Mesodermal cell (in vitro differentiated cells): ENCODE measurements at regions not wholly inside any gene's neighbourhood (a gene's known extent, or its start where the extent isn't known, plus 50 kb on each side); places are given as distances from the start of the nearest gene placed in this dataset.

Experiments used
- H3K27ac ChIP-seq: 2 replicates; pipeline ENCODE4 v1.7.0; 2013; ENCODE audit warnings: mild to moderate bottlenecking, low read depth, low read length, moderate library complexity; ENCODE audit not compliant: severe bottlenecking
- H3K36me3 ChIP-seq: 2 replicates; pipeline ENCODE4 v1.7.1; 2013; ENCODE audit warnings: mild to moderate bottlenecking, low read length, moderate library complexity; ENCODE audit not compliant: control insufficient read depth, insufficient read depth
- H3K4me1 ChIP-seq: one replicate; pipeline ENCODE4 v1.7.1; 2013; ENCODE audit warnings: mild to moderate bottlenecking, low read length; ENCODE audit not compliant: insufficient read depth, control insufficient read depth, poor library complexity, severe bottlenecking
- H3K4me3 ChIP-seq: 2 replicates; pipeline ENCODE4 v1.7.0; 2013; ENCODE audit warnings: low read length, control low read depth, mild to moderate bottlenecking; ENCODE audit not compliant: insufficient read depth, poor library complexity, severe bottlenecking; ENCODE audit errors: extremely low read depth
- H3K9me3 ChIP-seq: 2 replicates; pipeline ENCODE4 v1.7.1; 2013; ENCODE audit warnings: mild to moderate bottlenecking, low read length, moderate library complexity; ENCODE audit not compliant: control insufficient read depth
- WGBS, 2 experiments: methylation state at CpG; one replicate each; pipeline ENCODE4 v1.1.5; 2013; ENCODE audit warnings: missing lambda C conversion rate in 2 of 2; ENCODE audit not compliant: insufficient coverage in 2 of 2; 5-methylcytosine and 5-hydroxymethylcytosine counted together

DNA sequence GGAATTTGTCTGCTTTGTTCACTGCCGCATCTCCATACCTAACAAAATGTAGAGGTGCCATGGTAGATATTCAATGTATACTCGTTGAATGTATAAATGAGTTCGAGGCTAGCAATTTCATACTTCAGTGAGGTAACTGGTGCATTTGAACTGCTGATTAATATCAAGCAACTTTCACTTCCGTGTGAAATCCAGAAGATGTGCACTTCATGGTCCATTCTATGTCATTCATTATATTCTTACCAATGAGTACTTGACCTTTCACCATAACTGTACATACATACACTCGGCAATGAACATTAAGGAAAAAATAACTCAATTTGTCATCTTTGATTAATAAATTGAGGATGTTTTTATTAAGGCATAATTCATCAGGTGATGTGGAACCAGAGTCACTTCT lies 598.5 kb downstream of the ZNF385D start:
- 67% methylated on average over 1 of the region's 5 CpGs; no CpG with 5 or more reads in 1 of the 2 experiments for WGBS, 2 experiments
- no peaks in the 10 kb centered on the region for H3K36me3 ChIP-seq
- no peak overlapping the region for H3K4me3 ChIP-seq
- peaks cover 3% of the 10 kb centered on the region for H3K9me3 ChIP-seq
- H3K4me1 ChIP-seq, result no peaks in the 10 kb centered on the region
- no peak overlapping the region for H3K27ac ChIP-seq

DNA sequence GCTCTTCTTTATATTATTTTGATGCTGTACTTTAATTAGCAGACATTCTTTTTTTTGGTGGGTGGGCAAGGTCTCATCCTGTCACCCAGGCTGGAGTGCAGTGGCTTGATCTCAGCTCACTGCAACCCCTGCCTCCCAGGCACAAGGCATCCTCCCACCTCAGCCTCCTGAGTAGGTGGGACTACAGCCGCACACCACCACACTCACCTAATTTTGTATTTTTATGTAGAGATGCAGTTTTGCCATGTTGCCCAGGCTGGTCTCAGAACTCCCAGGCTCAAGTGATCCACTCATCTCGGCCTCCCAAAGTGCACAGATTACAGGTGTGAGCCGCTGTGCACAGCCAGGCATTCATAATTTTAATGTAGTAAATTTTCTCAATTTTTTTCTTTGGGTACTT lies 608.1 kb downstream of the ZNF385D start:
- Histone ChIP-seq H3K4me3 (no peak overlapping the region), H3K27ac (no peak overlapping the region), H3K36me3 (no peaks in the 10 kb centered on the region), H3K4me1 (no peaks in the 10 kb centered on the region), H3K9me3 (no peaks in the 10 kb centered on the region)
- WGBS, 2 experiments, result no CpG with 5 or more reads among the region's 3 CpGs

DNA sequence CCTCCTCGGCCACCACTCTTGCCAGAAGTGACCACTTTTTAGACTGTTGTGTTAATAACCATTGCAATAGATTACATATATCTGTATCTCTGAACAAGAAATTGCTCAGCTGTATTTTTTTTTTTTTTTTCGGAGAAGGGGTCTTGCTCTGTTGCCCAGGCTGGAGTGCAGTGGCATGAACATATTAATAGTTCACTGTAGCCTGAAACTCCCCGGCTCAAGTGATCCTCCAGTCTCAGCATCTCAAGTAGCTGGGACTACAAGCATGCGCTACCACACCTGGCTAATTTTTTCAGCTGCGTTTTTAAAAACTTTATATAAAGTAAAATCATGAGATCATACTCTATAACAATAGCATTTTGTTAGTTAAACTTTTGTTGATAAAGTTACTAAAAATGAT lies 609.0 kb downstream of the ZNF385D start:
- H3K4me3 ChIP-seq, result no peak overlapping the region
- H3K4me1 ChIP-seq, result no peaks in the 10 kb centered on the region
- WGBS, 2 experiments, result 100% methylated on average over 1 of the region's 5 CpGs; no CpG with 5 or more reads in 1 of the 2 experiments
- no peaks in the 10 kb centered on the region for H3K36me3 ChIP-seq
- no peaks in the 10 kb centered on the region for H3K9me3 ChIP-seq
- no peak overlapping the region for H3K27ac ChIP-seq

DNA sequence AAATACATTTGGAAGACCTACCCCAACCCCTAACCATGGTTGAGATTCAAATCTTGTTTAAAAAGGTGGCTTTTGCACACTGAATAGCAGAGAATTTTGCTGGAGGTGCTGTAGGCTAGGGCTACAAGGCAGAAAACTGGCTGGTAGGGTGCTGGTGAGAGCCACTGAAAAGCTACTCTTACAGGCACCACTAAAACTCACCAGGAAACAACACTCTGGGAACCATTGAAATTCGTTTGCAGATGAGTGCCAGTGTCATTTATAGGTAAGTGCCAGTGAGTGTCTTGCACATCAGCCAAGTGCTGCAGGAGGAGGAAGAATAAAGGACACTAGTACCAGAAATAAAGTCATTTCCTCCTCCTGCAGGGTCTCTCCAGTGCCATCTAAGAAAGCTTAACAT lies 610.2 kb downstream of the ZNF385D start:
- Histone ChIP-seq H3K9me3 (no peaks in the 10 kb centered on the region), H3K36me3 (no peaks in the 10 kb centered on the region), H3K27ac (no peak overlapping the region), H3K4me3 (no peak overlapping the region), H3K4me1 (no peaks in the 10 kb centered on the region)
- no CpG with 5 or more reads among the region's 1 CpG for WGBS, 2 experiments

DNA sequence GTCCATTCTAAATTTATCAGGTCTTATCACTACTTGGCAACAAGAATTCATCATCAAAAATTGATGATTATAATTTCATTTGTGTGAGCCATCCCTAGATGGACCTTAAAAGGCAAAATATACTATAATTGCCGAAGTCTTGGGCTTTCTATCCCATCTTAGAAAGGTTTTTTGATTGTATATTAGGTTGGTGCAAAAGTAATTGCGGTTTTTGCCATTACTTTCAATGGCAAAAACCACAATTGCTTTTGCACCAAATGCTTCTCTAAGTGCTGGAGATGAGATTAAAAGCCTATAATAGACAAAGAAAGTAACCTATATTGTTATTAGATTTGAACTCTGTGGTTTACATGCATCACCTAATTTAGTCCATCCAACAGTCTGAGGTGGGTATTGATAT lies 612.9 kb downstream of the ZNF385D start:
- Histone ChIP-seq H3K36me3 (no peaks in the 10 kb centered on the region), H3K27ac (no peak overlapping the region), H3K4me3 (no peak overlapping the region), H3K9me3 (no peaks in the 10 kb centered on the region), H3K4me1 (no peaks in the 10 kb centered on the region)
- 40% methylated on average over 1 of the region's 2 CpGs; no CpG with 5 or more reads in 1 of the 2 experiments for WGBS, 2 experiments

DNA sequence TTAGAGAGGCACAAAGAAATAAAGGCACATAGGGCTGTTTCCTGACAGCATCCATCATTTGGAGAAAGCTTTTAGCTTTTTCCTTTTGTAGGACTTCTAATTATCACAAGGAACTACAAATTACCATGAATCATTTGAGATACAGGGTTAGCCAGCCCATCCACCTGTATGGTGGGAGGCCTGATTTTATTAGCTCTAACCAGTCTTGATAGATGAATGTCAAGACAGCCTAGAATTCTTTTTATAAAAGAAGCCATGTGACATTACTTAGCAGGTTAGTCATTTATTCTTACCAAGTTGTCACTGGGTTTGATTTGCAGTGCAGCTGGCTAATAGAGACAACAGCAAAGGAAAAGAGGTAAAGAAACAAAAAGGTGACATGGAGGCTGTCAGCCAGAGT lies 618.1 kb downstream of the ZNF385D start:
- Histone ChIP-seq H3K27ac (no peak overlapping the region), H3K36me3 (no peaks in the 10 kb centered on the region), H3K4me3 (no peak overlapping the region), H3K4me1 (no peaks in the 10 kb centered on the region), H3K9me3 (no peaks in the 10 kb centered on the region)

DNA sequence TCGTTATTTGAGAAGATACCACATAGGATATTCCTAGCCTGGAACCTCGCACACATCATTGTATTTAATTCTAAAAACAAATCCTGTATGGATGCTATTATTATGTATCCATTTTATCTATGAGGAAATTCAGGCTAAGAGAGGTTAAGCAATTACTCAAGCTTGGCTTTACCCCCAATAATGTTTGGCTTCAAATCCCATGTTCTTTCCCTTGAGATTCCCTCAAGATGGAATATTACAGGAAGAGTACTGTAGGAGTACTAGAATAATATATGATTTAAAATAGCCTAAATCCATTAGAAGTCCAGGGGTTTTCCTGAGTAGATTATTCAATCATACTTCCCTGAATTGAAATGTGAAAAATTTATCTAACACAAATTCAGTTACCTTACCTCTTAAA lies 630.2 kb downstream of the ZNF385D start:
- no CpG with 5 or more reads among the region's 2 CpGs for WGBS, 2 experiments

DNA sequence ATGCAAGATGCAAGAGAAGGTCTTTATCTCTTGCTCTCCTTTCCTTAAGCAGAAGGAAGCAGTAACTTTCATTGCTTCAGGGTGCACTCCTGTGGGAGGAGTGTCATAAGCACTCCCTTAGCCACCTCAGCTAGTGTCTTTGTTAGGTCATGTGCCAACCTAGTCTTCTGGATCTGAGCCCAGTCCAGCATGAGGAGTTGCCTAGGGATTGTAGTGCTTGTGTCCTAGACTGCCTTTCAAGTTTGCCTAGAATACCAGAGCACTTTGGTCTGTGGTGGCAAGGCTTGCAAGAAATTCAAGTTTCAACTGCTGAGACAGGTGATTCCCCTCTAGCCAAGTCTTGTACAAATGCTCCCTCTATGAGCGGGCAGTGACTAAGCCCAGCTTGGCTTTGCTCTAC lies 633.6 kb downstream of the ZNF385D start:
- Histone ChIP-seq H3K4me3 (no peak overlapping the region), H3K36me3 (no peaks in the 10 kb centered on the region), H3K4me1 (no peaks in the 10 kb centered on the region), H3K9me3 (no peaks in the 10 kb centered on the region), H3K27ac (no peak overlapping the region)
- 86 to 100% methylated on average over 1 of the region's 1 CpG for WGBS, 2 experiments

More for the DNA sequence above, 630.2 kb downstream of the ZNF385D start:
- Histone ChIP-seq H3K27ac (no peak overlapping the region), H3K9me3 (no peaks in the 10 kb centered on the region), H3K36me3 (no peaks in the 10 kb centered on the region), H3K4me3 (no peak overlapping the region), H3K4me1 (no peaks in the 10 kb centered on the region)

DNA sequence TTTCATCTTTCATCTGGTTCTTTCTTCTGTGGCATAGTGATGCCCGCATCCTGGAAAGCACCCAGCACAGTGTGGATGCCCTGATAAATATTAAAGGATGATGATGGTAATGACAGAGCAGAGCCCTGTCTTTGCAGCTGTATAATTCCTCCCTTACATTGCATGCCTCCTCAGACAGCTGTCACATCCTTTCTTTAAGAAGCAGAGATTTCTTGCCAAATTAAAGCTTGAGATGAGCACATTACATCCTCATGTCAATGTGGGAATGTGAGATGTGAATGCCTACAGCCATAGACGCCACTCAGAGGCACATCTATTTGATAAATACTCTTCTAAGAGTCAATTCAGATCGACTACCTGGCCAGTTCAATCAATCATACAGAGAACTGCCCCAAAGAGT lies 642.0 kb downstream of the ZNF385D start:
- Histone ChIP-seq H3K9me3 (no peaks in the 10 kb centered on the region), H3K27ac (no peak overlapping the region), H3K4me3 (no peak overlapping the region), H3K4me1 (no peaks in the 10 kb centered on the region), H3K36me3 (no peaks in the 10 kb centered on the region)
- 85 to 100% methylated on average over 1 to 2 of the region's 3 CpGs for WGBS, 2 experiments

DNA sequence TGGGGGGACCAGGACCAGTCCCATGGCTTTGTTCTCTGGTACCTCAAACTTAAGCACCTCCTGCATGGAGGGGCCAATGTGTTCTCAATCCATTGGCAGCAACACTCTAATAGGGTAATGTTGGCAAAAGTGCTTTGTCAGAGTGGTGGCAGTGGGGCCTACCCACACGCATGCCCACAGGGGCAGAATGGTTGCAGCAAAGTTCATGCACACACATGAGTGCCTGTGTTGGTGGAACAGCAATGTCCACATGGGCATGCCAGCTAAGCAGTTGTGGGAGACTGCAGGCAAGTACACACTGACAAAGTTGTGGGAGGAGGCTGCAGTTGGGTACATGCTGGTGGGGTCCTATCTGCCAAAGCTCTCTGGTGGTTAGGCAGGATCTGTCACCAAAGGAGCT lies 645.2 kb downstream of the ZNF385D start:
- Histone ChIP-seq H3K4me3 (no peak overlapping the region), H3K4me1 (no peaks in the 10 kb centered on the region), H3K36me3 (no peaks in the 10 kb centered on the region), H3K27ac (no peak overlapping the region), H3K9me3 (peaks cover 5% of the 10 kb centered on the region)
- 85 to 100% methylated on average over 1 of the region's 1 CpG for WGBS, 2 experiments

DNA sequence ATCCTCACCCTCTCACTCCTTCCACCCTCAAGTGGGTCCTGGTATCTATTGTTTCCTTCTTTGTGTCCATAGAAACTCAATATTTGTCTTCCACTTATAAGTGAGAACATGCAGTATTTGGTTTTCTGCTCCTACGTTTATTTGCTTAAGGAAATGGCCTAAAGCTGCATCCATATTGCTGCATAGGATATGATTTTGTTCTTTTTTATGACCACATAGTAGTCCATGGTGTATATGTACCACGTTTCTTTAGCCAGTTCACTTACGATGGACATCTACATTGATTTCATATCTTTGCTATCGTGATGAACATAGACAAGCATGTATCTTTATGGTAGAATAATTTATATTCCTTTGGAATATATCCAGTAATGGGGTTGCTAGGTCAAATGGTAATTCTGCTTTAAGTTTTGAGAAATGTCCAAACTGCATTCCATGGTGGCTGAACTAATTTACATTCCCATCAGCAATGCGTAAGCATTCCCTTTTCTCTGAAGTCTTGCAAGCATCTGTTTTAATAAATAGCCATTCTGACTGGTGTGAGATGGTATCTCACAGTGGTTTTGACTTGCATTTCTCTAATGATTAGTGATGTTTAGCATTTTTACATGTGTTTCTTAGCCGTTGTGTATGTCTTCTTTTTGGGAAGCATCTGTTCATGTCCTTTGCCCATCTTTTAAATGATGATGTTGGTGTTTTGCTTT lies 650.2 kb downstream of the ZNF385D start:
- Histone ChIP-seq H3K36me3 (no peaks in the 10 kb centered on the region), H3K9me3 (peaks cover 5% of the 10 kb centered on the region), H3K4me3 (no peak overlapping the region), H3K27ac (no peak overlapping the region), H3K4me1 (no peaks in the 10 kb centered on the region)
- WGBS, 2 experiments, result 67 to 100% methylated on average over 1 to 2 of the region's 6 CpGs
